ENCODE measurements at regions not wholly inside any gene's neighbourhood (a gene's known extent, or its start where the extent isn't known, plus 50 kb on each side); places are given as distances from the start of the nearest gene placed in this dataset.

DNA sequence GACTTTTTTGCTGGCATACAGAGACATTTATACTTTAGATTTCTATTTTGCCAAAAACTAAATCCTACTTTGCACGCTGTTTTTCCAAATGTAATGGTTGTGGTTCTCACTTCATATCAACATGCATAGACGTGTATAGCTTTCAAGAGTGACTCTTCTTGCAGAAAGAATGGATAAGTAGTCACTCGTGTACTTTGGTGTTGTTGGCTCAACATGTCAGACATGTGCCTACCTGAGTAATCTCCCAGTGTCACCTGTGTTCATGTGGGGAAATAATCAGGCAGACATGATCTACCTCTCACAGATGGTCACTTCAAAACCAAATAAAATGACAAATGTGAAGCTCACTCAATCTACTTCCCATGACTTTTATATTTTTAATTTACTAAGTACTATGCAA lies 73.1 kb downstream of the GPR88 start:
- TF ChIP-seq EZH2 (IDR thresholded peaks at IDR 0.05; ENCODE audit: borderline replicate concordance, low read depth, low read length, poor library complexity, severe bottlenecking), result no peak
- TF ChIP-seq, protein P1, sequence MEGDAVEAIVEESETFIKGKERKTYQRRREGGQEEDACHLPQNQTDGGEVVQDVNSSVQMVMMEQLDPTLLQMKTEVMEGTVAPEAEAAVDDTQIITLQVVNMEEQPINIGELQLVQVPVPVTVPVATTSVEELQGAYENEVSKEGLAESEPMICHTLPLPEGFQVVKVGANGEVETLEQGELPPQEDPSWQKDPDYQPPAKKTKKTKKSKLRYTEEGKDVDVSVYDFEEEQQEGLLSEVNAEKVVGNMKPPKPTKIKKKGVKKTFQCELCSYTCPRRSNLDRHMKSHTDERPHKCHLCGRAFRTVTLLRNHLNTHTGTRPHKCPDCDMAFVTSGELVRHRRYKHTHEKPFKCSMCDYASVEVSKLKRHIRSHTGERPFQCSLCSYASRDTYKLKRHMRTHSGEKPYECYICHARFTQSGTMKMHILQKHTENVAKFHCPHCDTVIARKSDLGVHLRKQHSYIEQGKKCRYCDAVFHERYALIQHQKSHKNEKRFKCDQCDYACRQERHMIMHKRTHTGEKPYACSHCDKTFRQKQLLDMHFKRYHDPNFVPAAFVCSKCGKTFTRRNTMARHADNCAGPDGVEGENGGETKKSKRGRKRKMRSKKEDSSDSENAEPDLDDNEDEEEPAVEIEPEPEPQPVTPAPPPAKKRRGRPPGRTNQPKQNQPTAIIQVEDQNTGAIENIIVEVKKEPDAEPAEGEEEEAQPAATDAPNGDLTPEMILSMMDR (conservative IDR thresholded peaks at IDR 0.05; ENCODE audit: low read depth, low read length), result no peak
